ENCODE measurements at regions not wholly inside any gene's neighbourhood (a gene's known extent, or its start where the extent isn't known, plus 50 kb on each side); places are given as distances from the start of the nearest gene placed in this dataset.

- no peak overlapping the region for H3K27ac ChIP-seq
- TF ChIP-seq CTCF (IDR thresholded peaks at IDR 0.05), result no peak
- H3K4me3 ChIP-seq, result no peak overlapping the region
- no peaks in the 10 kb centered on the region for H3K27me3 ChIP-seq (ENCODE audit: insufficient read depth in 3 of 3, low read length in 2 of 3)
- no peak for DNase-seq
- intact Hi-C loops (cut with DNase I), result no loop called here
- 3 to 17% (median 4%) methylated on average over 1 of the region's 1 CpG for WGBS, 3 donors
- no peaks in the 10 kb centered on the region for H3K4me1 ChIP-seq
- H3K36me3 ChIP-seq (ENCODE audit: insufficient read depth in 1 of 2, low read depth in 1 of 2), result no peaks in the 10 kb centered on the region
- no peaks in the 10 kb centered on the region for H3K9me3 ChIP-seq
- ATAC-seq, result no peak
Observed at GRCh38 chr1:192524223-192524622, 51.4 kb upstream of the RGS1 start.

Data from psoas muscle (tissue), 7 donors.